C4-2B (cell line): ENCODE measurements at regions not wholly inside any gene's neighbourhood (a gene's known extent, or its start where the extent isn't known, plus 50 kb on each side); places are given as distances from the start of the nearest gene placed in this dataset.

ENCODE experiments used
- CTCF ChIP-seq: fragments of 450-650 bp; conservative IDR thresholded peaks from 2 replicates; pipeline ENCODE4 v1.5.1; 2017; ENCODE audit warnings: mild to moderate bottlenecking
- ZFX ChIP-seq: fragments of 450-650 bp; IDR thresholded peaks from 2 replicates; pipeline ENCODE4 v1.6.1; 2017

GRCh38 chr16:48004141-48004695 is 151.6 kb downstream of the ABCC12 start:
- TF ChIP-seq CTCF: no peak
- TF ChIP-seq ZFX: no peak
